ENCODE measurements at regions not wholly inside any gene's neighbourhood (a gene's known extent, or its start where the extent isn't known, plus 50 kb on each side); places are given as distances from the start of the nearest gene placed in this dataset.

DNA sequence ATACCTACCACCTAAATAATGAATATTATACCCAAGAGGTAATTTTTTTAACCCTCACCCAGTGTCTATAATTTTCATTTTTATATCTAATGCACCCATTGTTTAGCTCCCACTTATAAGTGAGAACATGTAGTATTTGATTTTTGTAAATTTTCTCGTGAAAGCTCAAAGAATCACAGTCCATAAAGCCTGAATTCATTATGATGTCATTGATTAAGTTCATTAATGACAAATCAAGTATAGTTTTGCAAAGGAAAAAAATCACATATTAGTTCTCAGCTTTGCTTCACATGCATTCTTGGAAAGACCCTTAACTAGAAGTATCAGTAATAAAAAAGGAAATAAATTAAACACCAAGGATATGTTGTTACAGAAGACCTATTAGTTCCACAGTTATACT is 425.3 kb upstream of the UBE2E2 start:
- Histone ChIP-seq H2AFZ (ENCODE audit: low read depth, low read length) (no peak overlapping the region), H4K20me1 (replicated peaks; ENCODE audit: control insufficient read depth, extremely low read depth, insufficient read depth, low read length) (no peaks in the 10 kb centered on the region), H3K4me2 (ENCODE audit: insufficient read depth, low read length) (no peak overlapping the region), H3K9me1 (replicated peaks; ENCODE audit: control insufficient read depth, extremely low read depth, insufficient read depth, low read length) (no peaks in the 10 kb centered on the region), H3K79me2 (ENCODE audit: control insufficient read depth, insufficient read depth, low read length) (no peaks in the 10 kb centered on the region), H3K4me3 (replicated peaks in 1 of 3; ENCODE audit: insufficient read depth in 1 of 3, low read depth in 1 of 3, low read length in 3 of 3) (no peak overlapping the region), H3K9ac (replicated peaks; ENCODE audit: extremely low read depth, insufficient read depth, low read length) (no peak overlapping the region), H3K36me3 (ENCODE audit: control insufficient read depth in 2 of 2, extremely low read depth in 1 of 2, insufficient read depth in 2 of 2, low read length in 2 of 2) (no peaks in the 10 kb centered on the region), H3K4me1 (ENCODE audit: control insufficient read depth, extremely low read depth, insufficient read depth, low read length) (no peaks in the 10 kb centered on the region), H3K27me3 (ENCODE audit: control insufficient read depth in 2 of 2, insufficient read depth in 2 of 2, low read length in 2 of 2) (no peaks in the 10 kb centered on the region), H3K9me3 (replicated peaks; ENCODE audit: control insufficient read depth, insufficient read depth, low read length) (no peaks in the 10 kb centered on the region), H3K27ac (ENCODE audit: insufficient read depth, low read depth, low read length) (no peak overlapping the region)
- DNase-seq (ENCODE audit: low read depth, low spot score) (no peak), FAIRE-seq (no peak)
- BruUV-seq (replicated peaks): no TSS peak
- dilution Hi-C loops (cut with MboI; ENCODE audit: extremely low pct_ligation_motif_present, low sequenced_read_pairs) (no loop called here), intact Hi-C loops (cut with micrococcal nuclease) (loop anchor here (1.0 kb wide), 1 partner anchor 22 kb away; no protein-coding TSS in a partner anchor)
- CTCF ChIA-PET: interaction anchor here (0.7 to 1.5 kb wide), 2 partner anchors 13 to 15 kb away, joined by 3 read pairs; no protein-coding TSS in a partner anchor
- POLR2A ChIA-PET: no interaction called here
- TF ChIP-seq EZH2 (IDR thresholded peaks at IDR 0.05; ENCODE audit: borderline replicate concordance, low read depth, low read length, severe bottlenecking) (no peak), JUN (IDR thresholded peaks at IDR 0.05; ENCODE audit: borderline replicate concordance, insufficient read depth, insufficient read length, low read depth) (no peak), POLR2AphosphoS5 (IDR thresholded peaks at IDR 0.05; ENCODE audit: insufficient read depth, low read depth, low read length) (no peak), MYC (IDR thresholded peaks at IDR 0.05; ENCODE audit: low read depth, low read length) (no peak)
- TF ChIP-seq, protein P1, sequence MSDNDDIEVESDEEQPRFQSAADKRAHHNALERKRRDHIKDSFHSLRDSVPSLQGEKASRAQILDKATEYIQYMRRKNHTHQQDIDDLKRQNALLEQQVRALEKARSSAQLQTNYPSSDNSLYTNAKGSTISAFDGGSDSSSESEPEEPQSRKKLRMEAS (IDR thresholded peaks at IDR 0.05; ENCODE audit: insufficient read depth, insufficient read length): no peak

DNA sequence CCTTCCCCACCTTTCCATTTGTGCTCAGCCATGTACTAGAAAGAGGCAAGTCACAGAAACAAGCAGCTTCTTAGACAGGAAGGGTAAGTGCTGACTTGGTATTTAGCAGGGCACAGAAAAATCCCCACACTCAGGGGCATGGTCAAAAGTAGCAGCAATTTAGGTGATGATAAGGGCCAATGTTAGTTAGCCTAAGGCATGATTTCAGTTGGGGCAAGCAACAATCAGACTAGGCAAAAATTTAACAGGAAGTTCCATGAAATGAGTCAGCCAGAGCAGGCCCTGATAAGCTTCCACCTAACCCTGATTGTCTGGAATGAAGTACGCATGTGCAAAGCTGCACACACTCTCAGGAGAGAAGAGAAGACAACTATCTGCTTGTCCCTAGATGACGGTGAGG is 423.4 kb upstream of the UBE2E2 start:
- Histone ChIP-seq H3K4me3 (replicated peaks in 1 of 3; ENCODE audit: insufficient read depth in 1 of 3, low read depth in 1 of 3, low read length in 3 of 3) (no peak overlapping the region), H3K9me1 (replicated peaks; ENCODE audit: control insufficient read depth, extremely low read depth, insufficient read depth, low read length) (no peaks in the 10 kb centered on the region)

More for the DNA sequence above, 423.4 kb upstream of the UBE2E2 start:
- ChIA-PET CTCF (no interaction called here), POLR2A (no interaction called here)
- Histone ChIP-seq H3K36me3 (ENCODE audit: control insufficient read depth in 2 of 2, extremely low read depth in 1 of 2, insufficient read depth in 2 of 2, low read length in 2 of 2) (no peaks in the 10 kb centered on the region), H2AFZ (ENCODE audit: low read depth, low read length) (no peak overlapping the region), H3K9me3 (replicated peaks; ENCODE audit: control insufficient read depth, insufficient read depth, low read length) (no peaks in the 10 kb centered on the region), H4K20me1 (replicated peaks; ENCODE audit: control insufficient read depth, extremely low read depth, insufficient read depth, low read length) (no peaks in the 10 kb centered on the region), H3K27me3 (ENCODE audit: control insufficient read depth in 2 of 2, insufficient read depth in 2 of 2, low read length in 2 of 2) (no peaks in the 10 kb centered on the region), H3K4me2 (ENCODE audit: insufficient read depth, low read length) (no peak overlapping the region), H3K79me2 (ENCODE audit: control insufficient read depth, insufficient read depth, low read length) (no peaks in the 10 kb centered on the region), H3K9ac (replicated peaks; ENCODE audit: extremely low read depth, insufficient read depth, low read length) (no peak overlapping the region), H3K4me1 (ENCODE audit: control insufficient read depth, extremely low read depth, insufficient read depth, low read length) (no peaks in the 10 kb centered on the region), H3K27ac (ENCODE audit: insufficient read depth, low read depth, low read length) (no peak overlapping the region)
- intact Hi-C loops (cut with micrococcal nuclease) (no loop called here), dilution Hi-C loops (cut with MboI; ENCODE audit: extremely low pct_ligation_motif_present, low sequenced_read_pairs) (no loop called here)
- no TSS peak for BruUV-seq (replicated peaks)
- FAIRE-seq: no peak
- DNase-seq (ENCODE audit: low read depth, low spot score): no peak
- no peak for TF ChIP-seq MYC (IDR thresholded peaks at IDR 0.05; ENCODE audit: low read depth, low read length)
- TF ChIP-seq JUN (IDR thresholded peaks at IDR 0.05; ENCODE audit: borderline replicate concordance, insufficient read depth, insufficient read length, low read depth): no peak

Measured in endothelial cell of umbilical vein (primary cell).